ENCODE measurements at regions not wholly inside any gene's neighbourhood (a gene's known extent, or its start where the extent isn't known, plus 50 kb on each side); places are given as distances from the start of the nearest gene placed in this dataset.
"Not testable (repeated sequence)": the region's sequence is repeated elsewhere in the genome, so short reads cannot be mapped to it uniquely, and the experiment has no call there.

GRCh38 chr14:105890474-105891220 lies 364.3 kb downstream of the TMEM121 start:
- no peak for DNase-seq (ENCODE audit: low read depth)

- DNase-seq (ENCODE audit: low read depth), result no peak
Observed at GRCh38 chr14:105891221-105891602, 364.8 kb downstream of the TMEM121 start.

GRCh38 chr14:105891631-105892452 lies 365.5 kb downstream of the TMEM121 start:
- no peak for DNase-seq (ENCODE audit: low read depth)

GRCh38 chr14:105892453-105893441 lies 366.4 kb downstream of the TMEM121 start:
- DNase-seq (ENCODE audit: low read depth), result not testable (repeated sequence)

- DNase-seq (ENCODE audit: low read depth), result not testable (repeated sequence)
Observed at GRCh38 chr14:105893686-105894085, 367.3 kb downstream of the TMEM121 start.

GRCh38 chr14:105894125-105894977 lies 368.0 kb downstream of the TMEM121 start:
- DNase-seq (ENCODE audit: low read depth), result no peak

GRCh38 chr14:105894978-105895881 lies 368.8 kb downstream of the TMEM121 start:
- no peak for DNase-seq (ENCODE audit: low read depth)

GRCh38 chr14:105896206-105896605 lies 369.8 kb downstream of the TMEM121 start:
- DNase-seq (ENCODE audit: low read depth), result not testable (repeated sequence)

GRCh38 chr14:105896961-105897724 lies 370.8 kb downstream of the TMEM121 start:
- DNase-seq (ENCODE audit: low read depth), result not testable (repeated sequence)

- DNase-seq (ENCODE audit: low read depth), result no peak
Observed at GRCh38 chr14:105897725-105898113, 371.3 kb downstream of the TMEM121 start.

GRCh38 chr14:105898482-105899010 lies 372.2 kb downstream of the TMEM121 start:
- DNase-seq (ENCODE audit: low read depth), result no peak

GRCh38 chr14:105899071-105899641 lies 372.8 kb downstream of the TMEM121 start:
- DNase-seq (ENCODE audit: low read depth), result no peak

GRCh38 chr14:105899657-105900397 lies 373.4 kb downstream of the TMEM121 start:
- DNase-seq (ENCODE audit: low read depth), result no peak

GRCh38 chr14:105900398-105901160 lies 374.2 kb downstream of the TMEM121 start:
- no peak for DNase-seq (ENCODE audit: low read depth)

- DNase-seq (ENCODE audit: low read depth), result no peak
Observed at GRCh38 chr14:105901226-105901625, 374.8 kb downstream of the TMEM121 start.

- no peak for DNase-seq (ENCODE audit: low read depth)
Observed at GRCh38 chr14:105902131-105902898, 375.9 kb downstream of the TMEM121 start.

GRCh38 chr14:105902899-105903165 lies 376.4 kb downstream of the TMEM121 start:
- DNase-seq (ENCODE audit: low read depth), result not testable (repeated sequence)

All from activated T-cell treated with anti-CD3 and anti-CD28 coated beads for 24 hours (primary cell).